ENCODE measurements at regions not wholly inside any gene's neighbourhood (a gene's known extent, or its start where the extent isn't known, plus 50 kb on each side); places are given as distances from the start of the nearest gene placed in this dataset.
"Not testable (repeated sequence)": the region's sequence is repeated elsewhere in the genome, so short reads cannot be mapped to it uniquely, and the experiment has no call there.

GRCh38 chr10:62993121-62993520 is 140.0 kb upstream of the NRBF2 start:
- no peak overlapping the region for H3K27ac ChIP-seq (ENCODE audit: low read depth, low read length)
- no peak overlapping the region for H3K4me3 ChIP-seq (ENCODE audit: low read length)
- H3K36me3 ChIP-seq (ENCODE audit: control insufficient read depth, insufficient read depth, low read length): no peaks in the 10 kb centered on the region
- no peaks in the 10 kb centered on the region for H3K27me3 ChIP-seq (ENCODE audit: control insufficient read depth, insufficient read depth, low read length)
- no peak overlapping the region for H3K9ac ChIP-seq (ENCODE audit: low read length)
- no peaks in the 10 kb centered on the region for H3K4me1 ChIP-seq (ENCODE audit: control insufficient read depth, insufficient read depth, low read length)

DNA sequence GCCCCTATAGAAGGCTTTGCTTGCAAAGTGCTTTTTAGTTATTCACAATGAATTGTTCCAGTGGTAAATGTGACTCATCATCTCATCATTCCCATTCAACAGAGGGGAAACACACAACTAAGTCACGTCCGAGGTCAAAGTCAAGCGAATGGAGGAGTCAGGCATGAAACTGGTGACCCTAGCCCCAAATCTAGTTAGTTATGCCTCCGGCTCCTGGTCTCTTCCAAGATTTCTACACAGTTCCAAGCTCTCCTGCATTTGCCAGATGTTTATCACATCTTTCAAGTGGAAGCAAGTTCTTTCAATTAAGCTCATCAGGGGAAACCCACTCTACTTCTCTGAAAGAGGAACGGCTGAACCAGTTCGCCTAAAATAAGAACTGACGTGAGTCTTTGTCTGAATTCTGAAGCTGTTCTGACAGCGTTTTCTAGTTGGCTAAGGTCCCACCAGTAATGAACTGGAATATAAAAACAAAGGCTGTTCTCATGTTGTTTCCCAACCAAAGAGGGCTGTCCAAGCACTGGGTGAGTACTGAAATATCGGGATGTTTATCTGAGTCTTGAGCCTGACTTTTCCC is 140.9 kb upstream of the NRBF2 start:
- Histone ChIP-seq H3K4me1 (ENCODE audit: control insufficient read depth, insufficient read depth, low read length) (no peaks in the 10 kb centered on the region), H3K9ac (ENCODE audit: low read length) (no peak overlapping the region), H3K36me3 (ENCODE audit: control insufficient read depth, insufficient read depth, low read length) (no peaks in the 10 kb centered on the region), H3K27me3 (ENCODE audit: control insufficient read depth, insufficient read depth, low read length) (no peaks in the 10 kb centered on the region), H3K4me3 (ENCODE audit: low read length) (no peak overlapping the region), H3K27ac (ENCODE audit: low read depth, low read length) (no peak overlapping the region)

GRCh38 chr10:62990126-62990525 is 143.0 kb upstream of the NRBF2 start:
- no peak overlapping the region for H3K27ac ChIP-seq (ENCODE audit: low read depth, low read length)
- no peak overlapping the region for H3K9ac ChIP-seq (ENCODE audit: low read length)
- H3K36me3 ChIP-seq (ENCODE audit: control insufficient read depth, insufficient read depth, low read length): no peaks in the 10 kb centered on the region
- no peaks in the 10 kb centered on the region for H3K27me3 ChIP-seq (ENCODE audit: control insufficient read depth, insufficient read depth, low read length)
- H3K4me1 ChIP-seq (ENCODE audit: control insufficient read depth, insufficient read depth, low read length): no peaks in the 10 kb centered on the region
- no peak overlapping the region for H3K4me3 ChIP-seq (ENCODE audit: low read length)

- no peaks in the 10 kb centered on the region for H3K4me1 ChIP-seq (ENCODE audit: control insufficient read depth, insufficient read depth, low read length)
- H3K4me3 ChIP-seq (ENCODE audit: low read length): no peak overlapping the region
- no peak overlapping the region for H3K9ac ChIP-seq (ENCODE audit: low read length)
- H3K27ac ChIP-seq (ENCODE audit: low read depth, low read length): no peak overlapping the region
- H3K36me3 ChIP-seq (ENCODE audit: control insufficient read depth, insufficient read depth, low read length): no peaks in the 10 kb centered on the region
- no peaks in the 10 kb centered on the region for H3K27me3 ChIP-seq (ENCODE audit: control insufficient read depth, insufficient read depth, low read length)
These were observed 147.1 kb upstream of the NRBF2 start for GRCh38 chr10:62985807-62986600.

- H3K9ac ChIP-seq (ENCODE audit: low read length): no peak overlapping the region
- H3K27me3 ChIP-seq (ENCODE audit: control insufficient read depth, insufficient read depth, low read length): no peaks in the 10 kb centered on the region
- no peak overlapping the region for H3K27ac ChIP-seq (ENCODE audit: low read depth, low read length)
- no peaks in the 10 kb centered on the region for H3K36me3 ChIP-seq (ENCODE audit: control insufficient read depth, insufficient read depth, low read length)
- H3K4me1 ChIP-seq (ENCODE audit: control insufficient read depth, insufficient read depth, low read length): no peaks in the 10 kb centered on the region
- no peak overlapping the region for H3K4me3 ChIP-seq (ENCODE audit: low read length)
These were observed 152.0 kb upstream of the NRBF2 start for GRCh38 chr10:62981096-62981495.

DNA sequence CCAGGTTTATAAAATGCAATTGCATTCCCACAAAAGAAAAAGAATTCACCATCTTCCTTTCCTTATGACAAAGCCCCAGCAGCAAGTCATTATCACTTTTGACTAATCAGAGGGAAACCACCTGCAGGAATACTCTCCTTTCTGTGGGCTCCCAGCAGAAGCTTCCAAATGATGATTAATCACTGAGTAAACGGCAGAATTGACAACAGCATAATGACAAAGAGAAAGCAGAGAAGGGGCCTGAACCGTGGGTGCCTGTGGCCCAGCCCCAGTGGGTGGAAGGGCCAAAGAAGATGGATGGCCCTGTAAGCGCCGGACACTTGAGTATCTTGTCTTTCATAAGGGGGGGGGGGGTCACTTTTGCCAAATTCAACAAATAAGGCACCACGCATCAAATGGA is 152.4 kb upstream of the NRBF2 start:
- H3K4me1 ChIP-seq (ENCODE audit: control insufficient read depth, insufficient read depth, low read length): no peaks in the 10 kb centered on the region
- H3K4me3 ChIP-seq (ENCODE audit: low read length): no peak overlapping the region
- H3K36me3 ChIP-seq (ENCODE audit: control insufficient read depth, insufficient read depth, low read length): no peaks in the 10 kb centered on the region
- no peak overlapping the region for H3K9ac ChIP-seq (ENCODE audit: low read length)
- no peaks in the 10 kb centered on the region for H3K27me3 ChIP-seq (ENCODE audit: control insufficient read depth, insufficient read depth, low read length)
- no peak overlapping the region for H3K27ac ChIP-seq (ENCODE audit: low read depth, low read length)

DNA sequence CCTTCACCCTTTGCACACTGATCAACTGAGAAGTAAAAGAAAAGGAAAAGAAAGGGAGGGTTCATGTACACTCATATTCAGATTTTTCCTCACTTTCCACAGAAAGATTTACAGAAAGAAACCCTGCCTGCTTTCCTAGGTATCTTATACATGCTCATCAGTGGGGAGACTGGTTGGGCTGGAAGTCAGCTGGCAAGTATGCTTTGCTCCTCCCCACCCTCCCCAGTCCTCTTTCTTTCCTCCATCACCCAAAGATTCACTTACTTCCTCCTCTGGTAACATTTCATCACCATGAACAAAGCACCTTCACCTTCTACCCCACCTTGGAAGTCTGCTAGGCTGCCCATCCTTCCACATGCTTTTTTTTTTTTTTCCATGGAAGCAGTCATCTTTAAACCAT is 153.2 kb upstream of the NRBF2 start:
- no peak overlapping the region for H3K4me3 ChIP-seq (ENCODE audit: low read length)
- H3K27ac ChIP-seq (ENCODE audit: low read depth, low read length): no peak overlapping the region
- no peaks in the 10 kb centered on the region for H3K36me3 ChIP-seq (ENCODE audit: control insufficient read depth, insufficient read depth, low read length)
- no peak overlapping the region for H3K9ac ChIP-seq (ENCODE audit: low read length)
- no peaks in the 10 kb centered on the region for H3K4me1 ChIP-seq (ENCODE audit: control insufficient read depth, insufficient read depth, low read length)
- no peaks in the 10 kb centered on the region for H3K27me3 ChIP-seq (ENCODE audit: control insufficient read depth, insufficient read depth, low read length)

GRCh38 chr10:62978482-62978881 is 154.6 kb upstream of the NRBF2 start:
- Histone ChIP-seq H3K4me3 (ENCODE audit: low read length) (no peak overlapping the region), H3K4me1 (ENCODE audit: control insufficient read depth, insufficient read depth, low read length) (no peaks in the 10 kb centered on the region), H3K27me3 (ENCODE audit: control insufficient read depth, insufficient read depth, low read length) (no peaks in the 10 kb centered on the region), H3K27ac (ENCODE audit: low read depth, low read length) (no peak overlapping the region), H3K36me3 (ENCODE audit: control insufficient read depth, insufficient read depth, low read length) (no peaks in the 10 kb centered on the region), H3K9ac (ENCODE audit: low read length) (no peak overlapping the region)

DNA sequence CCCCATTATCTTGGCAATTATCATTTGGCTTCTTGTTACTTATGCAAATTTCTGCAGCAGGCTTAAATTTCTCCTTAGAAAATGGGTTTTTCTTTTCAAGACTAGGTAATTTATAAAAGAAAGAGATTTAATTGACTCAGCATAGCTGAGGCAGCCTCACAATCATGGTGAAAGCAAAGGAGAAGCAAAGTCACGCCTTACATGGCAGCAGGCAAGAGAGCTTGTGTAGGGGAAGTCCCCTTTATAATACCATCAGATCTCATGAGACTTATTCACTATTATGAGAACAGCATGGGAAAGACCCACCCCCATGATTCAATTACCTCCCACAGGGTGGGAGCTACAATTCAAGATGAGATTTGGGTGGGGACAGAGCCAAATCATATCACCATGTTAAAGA is 158.3 kb upstream of the NRBF2 start:
- H3K4me1 ChIP-seq (ENCODE audit: control insufficient read depth, insufficient read depth, low read length); H3K27ac ChIP-seq (ENCODE audit: low read depth, low read length); H3K9ac ChIP-seq (ENCODE audit: low read length); H3K27me3 ChIP-seq (ENCODE audit: control insufficient read depth, insufficient read depth, low read length); H3K4me3 ChIP-seq (ENCODE audit: low read length); H3K36me3 ChIP-seq (ENCODE audit: control insufficient read depth, insufficient read depth, low read length): not testable (repeated sequence)

GRCh38 chr10:62972103-62972502 is 155.9 kb upstream of the EGR2 start:
- no peaks in the 10 kb centered on the region for H3K4me1 ChIP-seq (ENCODE audit: control insufficient read depth, insufficient read depth, low read length)
- H3K36me3 ChIP-seq (ENCODE audit: control insufficient read depth, insufficient read depth, low read length): no peaks in the 10 kb centered on the region
- H3K4me3 ChIP-seq (ENCODE audit: low read length): no peak overlapping the region
- no peaks in the 10 kb centered on the region for H3K27me3 ChIP-seq (ENCODE audit: control insufficient read depth, insufficient read depth, low read length)
- no peak overlapping the region for H3K27ac ChIP-seq (ENCODE audit: low read depth, low read length)
- no peak overlapping the region for H3K9ac ChIP-seq (ENCODE audit: low read length)

GRCh38 chr10:62964026-62964425 is 147.9 kb upstream of the EGR2 start:
- no peaks in the 10 kb centered on the region for H3K27me3 ChIP-seq (ENCODE audit: control insufficient read depth, insufficient read depth, low read length)

DNA sequence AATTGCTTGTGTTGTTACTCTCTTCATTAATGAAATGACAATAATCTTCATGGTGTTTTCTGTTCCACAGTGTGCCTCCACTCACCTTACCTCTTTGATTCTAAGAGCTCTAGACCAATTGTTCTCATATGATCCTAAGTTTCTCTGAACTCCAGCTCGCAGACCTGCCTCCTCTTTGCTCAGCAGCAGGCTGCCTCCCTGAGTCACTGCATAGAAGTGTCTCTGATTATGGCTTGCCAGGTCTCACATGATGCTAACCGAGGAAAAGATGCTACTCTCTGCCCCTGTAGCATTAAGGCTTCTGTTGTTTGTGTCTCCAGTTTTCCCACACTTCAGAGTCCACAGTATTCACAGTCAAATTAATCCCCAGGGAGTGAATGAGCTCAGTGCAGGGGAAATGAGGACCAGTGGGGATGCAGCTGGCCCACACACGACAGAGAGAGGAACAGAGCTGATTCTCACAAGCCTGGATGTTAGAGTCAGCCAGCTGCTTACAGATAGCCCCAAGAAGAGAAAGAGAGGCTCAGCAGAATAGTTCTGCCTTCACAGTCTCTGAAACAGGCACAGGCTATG is 145.9 kb upstream of the EGR2 start:
- Histone ChIP-seq H3K36me3 (ENCODE audit: control insufficient read depth, insufficient read depth, low read length) (no peaks in the 10 kb centered on the region), H3K4me3 (ENCODE audit: low read length) (no peak overlapping the region), H3K4me1 (ENCODE audit: control insufficient read depth, insufficient read depth, low read length) (no peaks in the 10 kb centered on the region), H3K27ac (ENCODE audit: low read depth, low read length) (no peak overlapping the region), H3K27me3 (ENCODE audit: control insufficient read depth, insufficient read depth, low read length) (no peaks in the 10 kb centered on the region), H3K9ac (ENCODE audit: low read length) (no peak overlapping the region)

More at GRCh38 chr10:62964026-62964425, 147.9 kb upstream of the EGR2 start:
- no peak overlapping the region for H3K27ac ChIP-seq (ENCODE audit: low read depth, low read length)
- no peaks in the 10 kb centered on the region for H3K36me3 ChIP-seq (ENCODE audit: control insufficient read depth, insufficient read depth, low read length)
- H3K4me1 ChIP-seq (ENCODE audit: control insufficient read depth, insufficient read depth, low read length): no peaks in the 10 kb centered on the region
- no peak overlapping the region for H3K4me3 ChIP-seq (ENCODE audit: low read length)
- H3K9ac ChIP-seq (ENCODE audit: low read length): no peak overlapping the region

DNA sequence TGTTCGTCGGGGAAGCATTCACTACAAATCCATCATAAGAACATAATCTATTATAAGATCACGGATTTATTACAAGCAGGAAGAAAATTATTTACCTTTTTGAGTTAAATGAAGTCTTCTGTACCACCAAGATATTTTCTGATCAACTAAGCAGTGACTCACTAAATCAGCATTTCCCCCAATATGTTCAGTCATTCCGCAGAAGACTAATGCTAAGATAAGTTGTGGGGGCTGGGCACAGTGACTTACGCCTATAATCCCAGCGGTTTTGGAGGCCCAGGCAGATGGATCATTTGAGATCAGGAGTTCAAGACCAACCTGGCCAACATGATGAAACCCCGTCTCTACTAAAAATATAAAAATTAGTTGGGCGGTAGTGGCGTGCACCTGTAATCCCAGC is 144.2 kb upstream of the EGR2 start:
- Histone ChIP-seq H3K27me3 (ENCODE audit: control insufficient read depth, insufficient read depth, low read length) (no peaks in the 10 kb centered on the region), H3K36me3 (ENCODE audit: control insufficient read depth, insufficient read depth, low read length) (no peaks in the 10 kb centered on the region), H3K4me3 (ENCODE audit: low read length) (no peak overlapping the region), H3K9ac (ENCODE audit: low read length) (no peak overlapping the region), H3K4me1 (ENCODE audit: control insufficient read depth, insufficient read depth, low read length) (no peaks in the 10 kb centered on the region), H3K27ac (ENCODE audit: low read depth, low read length) (no peak overlapping the region)
